ENCODE measurements at regions not wholly inside any gene's neighbourhood (a gene's known extent, or its start where the extent isn't known, plus 50 kb on each side); places are given as distances from the start of the nearest gene placed in this dataset.

GRCh38 chr3:40660554-40660953 lies 135.8 kb downstream of the ZNF621 start:
- DNase-seq (peak in 1 of 3 donors; percentile 2), ATAC-seq (ENCODE audit: insufficient read depth, low FRiP score) (no peak)
- TF ChIP-seq CTCF (IDR thresholded peaks at IDR 0.05; ENCODE audit: control extremely low read depth, extremely low read depth) = no peak
- Histone ChIP-seq H3K27me3 (ENCODE audit: control insufficient read depth in 3 of 3, insufficient read depth in 3 of 3, low read length in 2 of 3) (no peaks in the 10 kb centered on the region), H3K9ac (ENCODE audit: insufficient read depth in 1 of 2, low read length in 2 of 2) (no peak overlapping the region), H3K27ac (ENCODE audit: low read depth in 1 of 2, low read length in 1 of 2) (no peak overlapping the region), H3K9me3 (ENCODE audit: control insufficient read depth in 4 of 4, insufficient read depth in 3 of 4, low read length in 3 of 4) (peaks cover 0 to 2% (median 0%) of the 10 kb centered on the region in 4 donors), H3K4me1 (ENCODE audit: control insufficient read depth in 5 of 5, insufficient read depth in 5 of 5, low read length in 5 of 5) (no peaks in the 10 kb centered on the region), H3K4me3 (no peak overlapping the region), H3K36me3 (ENCODE audit: control insufficient read depth in 4 of 4, insufficient read depth in 4 of 4, low read length in 4 of 4) (no peaks in the 10 kb centered on the region)
- WGBS, 2 donors = 89 to 91% methylated on average over 1 of the region's 1 CpG

- H3K36me3 ChIP-seq (ENCODE audit: control insufficient read depth in 4 of 4, insufficient read depth in 4 of 4, low read length in 4 of 4) = no peaks in the 10 kb centered on the region
- H3K4me1 ChIP-seq (ENCODE audit: control insufficient read depth in 5 of 5, insufficient read depth in 5 of 5, low read length in 5 of 5) = no peaks in the 10 kb centered on the region
- no peak overlapping the region for H3K4me3 ChIP-seq
- no peak overlapping the region for H3K27ac ChIP-seq (ENCODE audit: low read depth in 1 of 2, low read length in 1 of 2)
- 100% methylated on average over 1 of the region's 1 CpG for WGBS, 2 donors
- DNase-seq = no peak
- H3K9me3 ChIP-seq (ENCODE audit: control insufficient read depth in 4 of 4, insufficient read depth in 3 of 4, low read length in 3 of 4) = peaks cover 0 to 2% (median 0%) of the 10 kb centered on the region in 4 donors
- no peak overlapping the region for H3K9ac ChIP-seq (ENCODE audit: insufficient read depth in 1 of 2, low read length in 2 of 2)
- TF ChIP-seq CTCF (IDR thresholded peaks at IDR 0.05; ENCODE audit: control extremely low read depth, extremely low read depth) = no peak
- ATAC-seq (ENCODE audit: insufficient read depth, low FRiP score) = no peak
- H3K27me3 ChIP-seq (ENCODE audit: control insufficient read depth in 3 of 3, insufficient read depth in 3 of 3, low read length in 2 of 3) = no peaks in the 10 kb centered on the region
Observed at GRCh38 chr3:40661284-40661683, 136.5 kb downstream of the ZNF621 start.

- Histone ChIP-seq H3K4me1 (ENCODE audit: control insufficient read depth in 5 of 5, insufficient read depth in 5 of 5, low read length in 5 of 5) (no peaks in the 10 kb centered on the region), H3K9me3 (ENCODE audit: control insufficient read depth in 4 of 4, insufficient read depth in 3 of 4, low read length in 3 of 4) (peaks cover 0 to 2% (median 0%) of the 10 kb centered on the region in 4 donors), H3K27me3 (ENCODE audit: control insufficient read depth in 3 of 3, insufficient read depth in 3 of 3, low read length in 2 of 3) (no peaks in the 10 kb centered on the region), H3K9ac (ENCODE audit: insufficient read depth in 1 of 2, low read length in 2 of 2) (no peak overlapping the region), H3K27ac (ENCODE audit: low read depth in 1 of 2, low read length in 1 of 2) (no peak overlapping the region), H3K4me3 (no peak overlapping the region), H3K36me3 (ENCODE audit: control insufficient read depth in 4 of 4, insufficient read depth in 4 of 4, low read length in 4 of 4) (no peaks in the 10 kb centered on the region)
- ATAC-seq (ENCODE audit: insufficient read depth, low FRiP score) (no peak), DNase-seq (no peak)
- 83 to 87% methylated on average over 6 of the region's 6 CpGs for WGBS, 2 donors
- no peak for TF ChIP-seq CTCF (IDR thresholded peaks at IDR 0.05; ENCODE audit: control extremely low read depth, extremely low read depth)
Observed at GRCh38 chr3:40663280-40663679, 138.5 kb downstream of the ZNF621 start.

GRCh38 chr3:40669176-40669575 lies 144.4 kb downstream of the ZNF621 start:
- H3K4me3 ChIP-seq = no peak overlapping the region
- WGBS, 2 donors = 67 to 82% methylated on average over 5 of the region's 5 CpGs

More at GRCh38 chr3:40669176-40669575, 144.4 kb downstream of the ZNF621 start:
- no peak for TF ChIP-seq CTCF (IDR thresholded peaks at IDR 0.05; ENCODE audit: control extremely low read depth, extremely low read depth)
- H3K9ac ChIP-seq (ENCODE audit: insufficient read depth in 1 of 2, low read length in 2 of 2) = no peak overlapping the region
- DNase-seq = no peak
- ATAC-seq (ENCODE audit: insufficient read depth, low FRiP score) = no peak
- H3K36me3 ChIP-seq (ENCODE audit: control insufficient read depth in 4 of 4, insufficient read depth in 4 of 4, low read length in 4 of 4) = no peaks in the 10 kb centered on the region
- no peak overlapping the region for H3K27ac ChIP-seq (ENCODE audit: low read depth in 1 of 2, low read length in 1 of 2)
- peaks cover 0 to under 1% (median 0%) of the 10 kb centered on the region in 4 donors for H3K9me3 ChIP-seq (ENCODE audit: control insufficient read depth in 4 of 4, insufficient read depth in 3 of 4, low read length in 3 of 4)
- H3K4me1 ChIP-seq (ENCODE audit: control insufficient read depth in 5 of 5, insufficient read depth in 5 of 5, low read length in 5 of 5) = no peaks in the 10 kb centered on the region
- H3K27me3 ChIP-seq (ENCODE audit: control insufficient read depth in 3 of 3, insufficient read depth in 3 of 3, low read length in 2 of 3) = no peaks in the 10 kb centered on the region

All from lung (tissue), 11 donors.